Right renal cortex interstitium (tissue), 3 donors: ENCODE measurements at regions not wholly inside any gene's neighbourhood (a gene's known extent, or its start where the extent isn't known, plus 50 kb on each side); places are given as distances from the start of the nearest gene placed in this dataset.
"Not testable (repeated sequence)": the region's sequence is repeated elsewhere in the genome, so short reads cannot be mapped to it uniquely, and the experiment has no call there.

Experiments
- DNase-seq, 3 donors: peaks; one replicate each; pipeline ENCODE4 v3.0.0-alpha.2; 2013; ENCODE audit warnings: low read depth in 3 of 3, low spot score in 2 of 3

- DNase-seq, result not testable (repeated sequence)
Observed at GRCh38 chr18:14987377-14987776, 239.4 kb downstream of the ANKRD30B start.

- DNase-seq, result not testable (repeated sequence)
Observed at GRCh38 chr18:14987960-14988710, 240.2 kb downstream of the ANKRD30B start.

DNA sequence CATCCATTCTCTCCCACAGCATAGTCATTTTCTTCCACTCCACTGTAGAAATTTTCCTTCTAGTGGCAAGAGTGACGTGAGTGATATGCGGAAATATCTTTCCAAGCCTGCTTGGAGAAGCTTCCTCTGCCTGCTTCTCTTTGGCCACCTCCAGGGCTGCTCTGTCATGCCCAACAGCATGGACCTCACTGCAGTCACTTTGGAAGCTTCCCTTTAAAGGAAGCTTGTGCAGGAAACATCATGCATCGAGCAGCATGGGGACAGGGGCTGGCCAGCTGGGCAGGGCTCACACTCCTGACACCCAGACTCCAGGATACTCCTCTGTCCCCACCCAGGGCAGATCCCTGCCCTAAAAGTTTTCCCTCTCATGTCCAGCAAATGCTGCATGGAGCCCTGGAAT is 241.6 kb downstream of the ANKRD30B start:
- not testable (repeated sequence) for DNase-seq

- DNase-seq, result not testable (repeated sequence)
Observed at GRCh38 chr18:14991934-14992445, 244.0 kb downstream of the ANKRD30B start.

DNA sequence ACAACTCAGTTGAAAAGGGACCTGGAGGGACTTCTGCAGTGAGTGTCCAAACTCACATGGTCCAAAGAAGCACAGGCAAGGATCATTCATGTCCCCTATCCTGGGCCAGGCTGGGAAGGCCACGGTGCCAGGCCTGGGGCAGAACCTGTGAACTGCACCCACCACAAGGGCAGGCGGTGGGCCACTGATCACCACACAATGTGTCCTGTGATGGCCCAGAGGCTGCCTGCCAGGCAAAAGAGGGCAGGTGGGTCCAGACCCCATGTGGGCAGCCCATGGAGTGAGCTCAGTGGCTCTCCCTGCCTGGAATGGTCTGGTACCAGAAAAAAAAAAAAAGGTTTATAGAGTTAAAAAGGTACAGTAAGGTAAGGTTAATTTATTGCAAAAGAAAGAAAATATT is 244.8 kb downstream of the ANKRD30B start:
- DNase-seq, result not testable (repeated sequence)

GRCh38 chr18:14995023-14995422 is 247.1 kb downstream of the ANKRD30B start:
- not testable (repeated sequence) for DNase-seq

- no peak for DNase-seq
Observed at GRCh38 chr18:14997357-14997756, 249.4 kb downstream of the ANKRD30B start.

- DNase-seq, result not testable (repeated sequence)
Observed at GRCh38 chr18:14997899-14998298, 249.9 kb downstream of the ANKRD30B start.

DNA sequence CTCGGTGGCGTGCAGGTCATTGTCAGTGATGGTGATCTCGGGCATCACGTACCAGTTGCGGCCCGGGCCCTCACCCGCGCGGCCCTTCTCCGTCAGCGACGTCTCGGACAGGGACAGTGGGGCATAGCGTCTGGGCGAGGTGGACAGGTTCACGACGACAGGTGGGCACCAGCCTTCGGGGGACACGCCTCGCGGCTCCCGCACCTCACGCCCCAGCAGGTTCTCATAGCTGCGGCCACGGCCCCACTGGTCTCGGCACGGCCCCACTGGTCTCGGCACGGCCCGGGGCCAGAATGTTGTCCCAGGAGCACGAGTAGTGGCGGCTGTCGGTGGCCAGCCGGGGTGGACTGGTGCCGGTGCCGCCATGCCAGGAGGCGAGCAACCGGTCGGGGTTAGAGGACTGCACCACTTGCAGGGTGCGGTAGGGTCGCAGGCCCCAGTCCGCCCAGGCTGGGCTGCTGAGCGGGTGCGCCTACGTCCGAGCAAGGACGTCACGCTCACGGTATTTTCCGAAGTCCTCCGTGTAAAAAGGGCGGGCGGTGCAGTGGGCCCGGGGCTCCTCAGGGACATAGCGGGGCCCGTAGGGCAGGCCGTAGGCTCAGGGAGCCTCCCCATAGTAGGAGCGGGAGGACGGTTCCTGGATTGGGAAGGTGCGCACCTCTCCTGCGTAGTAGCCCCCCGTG is 250.5 kb downstream of the ANKRD30B start:
- not testable (repeated sequence) for DNase-seq

DNA sequence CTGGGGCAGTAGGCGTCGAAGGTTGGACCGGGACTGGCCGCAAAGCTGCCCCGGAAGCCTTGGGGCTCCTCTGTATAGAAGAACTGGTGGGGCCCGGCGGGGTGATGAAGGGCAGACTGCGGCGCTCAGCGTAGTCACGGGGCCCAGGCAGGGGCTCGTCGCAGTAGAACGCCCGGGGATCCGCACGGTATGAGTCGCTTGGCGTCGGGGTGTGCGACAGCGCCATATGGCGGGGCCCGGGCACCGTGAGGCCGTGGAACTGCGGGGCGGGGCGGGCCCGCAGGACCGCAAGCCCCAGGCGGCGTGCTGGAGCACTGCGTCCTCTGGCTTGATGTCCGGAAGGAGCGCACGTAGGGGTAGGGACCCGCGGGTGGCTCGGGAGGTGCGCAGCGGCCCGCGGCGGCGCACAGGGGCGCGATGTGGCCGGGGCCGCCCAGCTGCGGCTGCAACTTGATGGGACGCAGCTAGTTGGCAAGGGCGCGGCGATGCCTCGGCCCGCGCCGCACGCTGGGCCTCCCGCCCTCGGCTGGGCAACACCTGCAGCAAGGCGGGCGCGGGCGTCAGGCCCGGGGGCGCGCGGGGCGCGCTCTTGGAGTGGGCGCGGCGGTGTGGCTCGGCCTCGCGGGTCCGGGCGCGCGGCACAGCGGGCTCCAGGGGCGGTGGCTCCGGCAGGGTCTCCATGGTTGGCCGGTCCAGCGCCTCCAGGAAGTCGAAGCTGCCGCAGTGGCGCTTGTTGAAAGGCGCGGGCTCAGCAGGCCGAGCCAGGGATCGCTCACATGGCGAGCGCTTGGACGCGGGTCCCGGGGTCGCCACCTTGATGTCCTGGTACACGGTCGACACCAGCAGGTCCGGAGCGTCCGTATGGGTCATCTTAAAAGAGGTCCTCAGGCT is 251.4 kb downstream of the ANKRD30B start:
- DNase-seq, result no peak

DNA sequence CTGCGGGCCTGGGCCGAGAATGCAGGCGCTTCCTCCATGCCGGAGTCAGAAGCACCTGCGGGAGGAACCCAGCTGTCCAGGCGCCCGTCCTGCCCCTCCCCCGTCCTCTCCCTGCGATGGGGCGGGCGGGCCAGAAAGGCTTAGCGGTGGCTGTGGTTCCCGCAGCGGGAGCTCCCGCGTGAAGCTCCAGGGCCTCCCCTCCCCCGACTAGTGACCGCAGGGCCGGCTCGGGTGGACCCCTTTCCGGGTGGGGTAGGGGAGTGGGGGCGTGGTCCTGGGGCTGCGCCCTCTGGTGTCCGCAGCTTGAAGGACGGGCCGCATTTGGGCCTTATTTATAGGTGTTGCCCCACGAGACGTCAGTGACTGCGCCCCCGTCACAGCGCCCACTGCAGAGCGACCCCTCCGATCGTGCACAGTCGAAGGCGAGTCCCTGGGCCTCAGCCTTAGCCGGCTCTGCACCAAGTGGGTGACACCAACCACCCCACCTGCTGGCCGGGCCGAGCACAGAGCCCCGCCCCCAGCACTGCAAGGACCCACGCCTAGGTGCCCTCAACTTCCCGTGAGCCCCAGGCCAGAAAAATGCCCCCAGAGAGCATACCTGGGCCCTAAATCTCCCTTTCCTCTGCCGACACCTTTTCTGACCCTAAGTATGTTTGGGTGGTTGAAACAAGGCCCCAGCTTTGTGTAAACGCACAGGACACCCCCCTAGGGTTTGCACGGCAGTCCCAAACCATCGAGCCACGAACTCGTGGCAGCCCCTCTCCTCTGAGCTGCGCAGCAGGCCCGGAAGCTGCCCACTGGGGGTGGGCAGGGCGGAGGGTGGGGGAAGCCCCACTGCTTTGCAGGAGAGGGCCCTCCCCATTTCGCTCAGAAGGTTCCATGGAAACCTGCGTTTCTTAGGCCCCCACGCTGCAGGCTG is 252.4 kb downstream of the ANKRD30B start:
- DNase-seq, result not testable (repeated sequence)

GRCh38 chr18:15001038-15001794 is 253.2 kb downstream of the ANKRD30B start:
- not testable (repeated sequence) for DNase-seq

DNA sequence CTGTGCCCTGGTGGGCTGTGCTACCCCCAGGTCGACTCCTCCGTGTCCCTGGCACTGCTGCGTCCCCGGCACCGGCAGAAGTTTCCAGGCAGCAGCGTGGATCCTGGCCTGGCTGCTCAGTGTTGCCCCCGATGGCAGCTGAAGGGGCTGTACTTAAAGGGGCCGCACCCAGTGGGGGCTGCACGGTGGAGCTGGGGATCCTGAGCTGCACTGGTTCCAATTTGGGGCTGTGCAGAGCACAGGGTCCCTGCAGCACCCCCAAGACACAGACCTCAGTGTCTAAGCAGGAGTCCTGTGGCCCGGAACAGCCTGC is 253.8 kb downstream of the ANKRD30B start:
- DNase-seq, result not testable (repeated sequence)

DNA sequence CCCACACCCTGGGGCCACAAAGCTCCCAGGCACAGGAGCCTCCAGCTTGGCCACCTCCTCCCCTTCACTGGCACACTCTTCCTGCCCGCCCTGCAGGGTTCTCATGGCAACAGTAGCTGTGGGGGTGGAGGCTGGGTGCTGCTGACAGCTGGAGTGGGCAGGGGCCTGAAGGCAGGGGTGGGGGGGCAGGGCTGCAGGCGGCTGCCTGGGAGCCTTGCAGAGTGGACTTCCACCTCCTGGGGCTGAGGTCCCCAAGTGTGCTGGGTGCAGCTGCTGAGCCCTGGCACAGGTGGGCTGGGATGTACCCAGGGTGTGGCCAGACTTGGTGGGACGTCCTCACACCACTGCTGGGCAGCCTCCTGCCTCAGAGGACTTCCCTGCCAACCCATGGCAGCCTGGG is 254.8 kb downstream of the ANKRD30B start:
- DNase-seq, result not testable (repeated sequence)

- not testable (repeated sequence) for DNase-seq
Observed at GRCh38 chr18:15003231-15003630, 255.3 kb downstream of the ANKRD30B start.

GRCh38 chr18:15003636-15004269 is 255.8 kb downstream of the ANKRD30B start:
- DNase-seq, result not testable (repeated sequence)

DNA sequence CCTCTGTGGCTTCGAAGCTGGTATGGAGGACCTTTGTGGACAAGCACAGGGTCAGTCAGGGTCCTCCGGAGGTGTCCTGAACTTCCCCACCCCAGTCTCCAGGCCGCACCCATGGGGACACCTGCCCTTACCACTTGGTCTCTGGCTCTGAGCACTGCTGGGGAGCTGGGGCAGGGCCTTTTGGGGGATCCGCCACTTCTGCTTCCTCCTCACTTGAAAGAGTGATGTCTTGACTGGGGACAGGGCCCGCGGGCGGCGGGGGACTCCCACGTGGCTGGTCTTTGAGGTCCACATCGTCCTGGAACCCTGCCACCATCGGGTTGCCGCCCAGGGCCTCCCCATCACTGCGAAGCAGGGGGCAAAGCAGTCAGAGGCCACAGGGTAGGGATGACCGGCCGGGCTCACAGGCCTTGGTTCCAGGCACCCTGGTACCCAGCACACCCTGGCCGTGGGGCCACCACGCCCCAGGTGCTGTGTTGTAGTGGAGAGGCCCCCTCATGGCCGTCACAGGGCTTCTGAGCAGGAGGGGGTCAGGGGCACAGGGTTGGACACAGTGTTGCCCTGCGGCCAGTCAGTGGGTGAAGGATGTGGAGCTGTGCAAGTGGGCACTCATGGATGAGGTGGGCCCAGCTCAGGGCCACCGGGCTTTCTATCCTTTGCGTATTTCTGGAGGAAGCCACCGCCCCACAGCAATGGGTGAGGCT is 256.4 kb downstream of the ANKRD30B start:
- DNase-seq, result not testable (repeated sequence)
